ENCODE measurements at regions not wholly inside any gene's neighbourhood (a gene's known extent, or its start where the extent isn't known, plus 50 kb on each side); places are given as distances from the start of the nearest gene placed in this dataset.

DNA sequence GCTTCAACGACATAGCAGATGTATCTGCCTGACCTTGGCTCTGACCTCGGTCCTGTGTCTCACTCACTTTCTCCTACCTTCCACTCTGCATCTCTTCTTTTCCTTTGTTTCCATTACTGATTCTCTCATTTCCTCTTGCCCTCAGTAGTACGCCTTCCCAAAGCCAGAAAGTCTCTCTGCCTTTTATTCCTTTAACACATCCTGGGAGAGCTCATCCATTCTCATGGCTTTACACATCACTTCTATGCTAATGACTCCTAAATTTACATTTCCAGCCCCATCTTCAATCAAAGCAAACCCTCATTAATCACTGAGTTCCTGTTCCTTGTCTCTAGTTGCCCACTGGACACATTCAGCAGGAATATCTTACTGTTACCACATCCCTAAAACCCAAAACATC, 938.6 kb downstream of the NTRK3 start:
- Histone ChIP-seq H4K20me1 (ENCODE audit: insufficient read depth, low read length) (no peaks in the 10 kb centered on the region), H3K4me1 (ENCODE audit: low read length) (no peaks in the 10 kb centered on the region), H2AFZ (ENCODE audit: low read depth, low read length) (no peak overlapping the region), H3K4me3 (ENCODE audit: low read length) (no peak overlapping the region), H3K79me2 (ENCODE audit: low read length) (no peaks in the 10 kb centered on the region), H3K27ac (ENCODE audit: low read length) (no peak overlapping the region), H3K9me3 (ENCODE audit: insufficient read depth, low read length) (no peaks in the 10 kb centered on the region), H3K27me3 (ENCODE audit: low read depth, low read length) (no peaks in the 10 kb centered on the region), H3K36me3 (replicated peaks; ENCODE audit: low read depth, low read length) (no peaks in the 10 kb centered on the region), H3K4me2 (ENCODE audit: low read length) (no peak overlapping the region), H3K9ac (ENCODE audit: low read length) (no peak overlapping the region)
- TF ChIP-seq EZH2phosphoT487 (IDR thresholded peaks at IDR 0.05; ENCODE audit: low read depth): no peak
- TF ChIP-seq, protein P1, sequence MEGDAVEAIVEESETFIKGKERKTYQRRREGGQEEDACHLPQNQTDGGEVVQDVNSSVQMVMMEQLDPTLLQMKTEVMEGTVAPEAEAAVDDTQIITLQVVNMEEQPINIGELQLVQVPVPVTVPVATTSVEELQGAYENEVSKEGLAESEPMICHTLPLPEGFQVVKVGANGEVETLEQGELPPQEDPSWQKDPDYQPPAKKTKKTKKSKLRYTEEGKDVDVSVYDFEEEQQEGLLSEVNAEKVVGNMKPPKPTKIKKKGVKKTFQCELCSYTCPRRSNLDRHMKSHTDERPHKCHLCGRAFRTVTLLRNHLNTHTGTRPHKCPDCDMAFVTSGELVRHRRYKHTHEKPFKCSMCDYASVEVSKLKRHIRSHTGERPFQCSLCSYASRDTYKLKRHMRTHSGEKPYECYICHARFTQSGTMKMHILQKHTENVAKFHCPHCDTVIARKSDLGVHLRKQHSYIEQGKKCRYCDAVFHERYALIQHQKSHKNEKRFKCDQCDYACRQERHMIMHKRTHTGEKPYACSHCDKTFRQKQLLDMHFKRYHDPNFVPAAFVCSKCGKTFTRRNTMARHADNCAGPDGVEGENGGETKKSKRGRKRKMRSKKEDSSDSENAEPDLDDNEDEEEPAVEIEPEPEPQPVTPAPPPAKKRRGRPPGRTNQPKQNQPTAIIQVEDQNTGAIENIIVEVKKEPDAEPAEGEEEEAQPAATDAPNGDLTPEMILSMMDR (IDR thresholded peaks at IDR 0.05; ENCODE audit: low read depth, low read length): no peak

DNA sequence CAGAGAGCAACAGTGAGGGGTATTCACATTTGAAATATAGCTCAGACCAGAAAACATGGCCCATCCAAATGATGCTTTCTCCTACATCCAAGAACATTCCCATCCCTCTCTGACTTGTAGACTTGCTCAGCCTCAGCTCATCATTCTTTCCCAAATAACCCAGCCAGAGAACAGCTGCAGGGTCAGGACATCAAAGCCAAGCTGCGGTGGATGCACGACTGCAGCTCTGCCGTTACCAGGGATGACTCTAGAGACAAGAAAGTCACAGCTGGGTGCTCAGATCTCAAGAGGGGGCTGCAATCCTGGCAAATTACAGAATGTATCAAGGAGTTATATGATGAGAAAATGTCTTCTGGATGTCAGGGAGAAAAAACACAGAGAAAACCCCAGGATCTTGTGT, 944.3 kb downstream of the NTRK3 start:
- Histone ChIP-seq H3K36me3 (replicated peaks; ENCODE audit: low read depth, low read length) (no peaks in the 10 kb centered on the region), H3K27me3 (ENCODE audit: low read depth, low read length) (no peaks in the 10 kb centered on the region), H3K4me2 (ENCODE audit: low read length) (no peak overlapping the region), H3K27ac (ENCODE audit: low read length) (no peak overlapping the region), H3K9ac (ENCODE audit: low read length) (no peak overlapping the region), H3K4me1 (ENCODE audit: low read length) (no peaks in the 10 kb centered on the region), H2AFZ (ENCODE audit: low read depth, low read length) (no peak overlapping the region), H4K20me1 (ENCODE audit: insufficient read depth, low read length) (no peaks in the 10 kb centered on the region), H3K79me2 (ENCODE audit: low read length) (no peaks in the 10 kb centered on the region), H3K9me3 (ENCODE audit: insufficient read depth, low read length) (no peaks in the 10 kb centered on the region), H3K4me3 (ENCODE audit: low read length) (no peak overlapping the region)
- TF ChIP-seq EZH2phosphoT487 (IDR thresholded peaks at IDR 0.05; ENCODE audit: low read depth): no peak
- TF ChIP-seq, protein P1 (IDR thresholded peaks at IDR 0.05; ENCODE audit: low read depth, low read length): no peak

DNA sequence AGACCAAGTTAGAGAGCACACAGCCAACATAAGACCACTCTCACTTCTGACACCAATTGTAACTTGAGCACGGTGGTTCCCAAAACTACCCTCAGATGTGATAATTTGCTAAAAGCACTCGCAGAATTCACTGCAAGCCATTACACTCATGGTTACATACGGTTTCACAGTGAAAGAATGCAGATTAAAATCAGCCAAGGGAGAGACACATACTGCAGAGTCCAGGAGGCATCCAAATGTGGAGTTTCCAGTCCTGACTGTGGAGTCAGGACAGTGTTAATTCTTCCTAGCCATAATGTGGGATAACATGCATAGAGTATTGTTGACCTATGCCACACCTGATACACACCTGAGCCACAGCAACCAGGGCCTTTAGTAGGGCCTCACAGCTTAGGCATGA, 956.4 kb downstream of the NTRK3 start:
- H3K9me3 ChIP-seq (ENCODE audit: insufficient read depth, low read length): no peaks in the 10 kb centered on the region
- TF ChIP-seq EZH2phosphoT487 (IDR thresholded peaks at IDR 0.05; ENCODE audit: low read depth): no peak
- TF ChIP-seq, protein P1 (IDR thresholded peaks at IDR 0.05; ENCODE audit: low read depth, low read length): no peak
- H3K27me3 ChIP-seq (ENCODE audit: low read depth, low read length): no peaks in the 10 kb centered on the region
- H3K79me2 ChIP-seq (ENCODE audit: low read length): no peaks in the 10 kb centered on the region
- H4K20me1 ChIP-seq (ENCODE audit: insufficient read depth, low read length): no peaks in the 10 kb centered on the region
- no peaks in the 10 kb centered on the region for H3K36me3 ChIP-seq (replicated peaks; ENCODE audit: low read depth, low read length)
- H3K4me1 ChIP-seq (ENCODE audit: low read length): no peaks in the 10 kb centered on the region
- no peak overlapping the region for H3K4me3 ChIP-seq (ENCODE audit: low read length)
- H2AFZ ChIP-seq (ENCODE audit: low read depth, low read length): no peak overlapping the region
- no peak overlapping the region for H3K4me2 ChIP-seq (ENCODE audit: low read length)
- no peak overlapping the region for H3K27ac ChIP-seq (ENCODE audit: low read length)
- no peak overlapping the region for H3K9ac ChIP-seq (ENCODE audit: low read length)

DNA sequence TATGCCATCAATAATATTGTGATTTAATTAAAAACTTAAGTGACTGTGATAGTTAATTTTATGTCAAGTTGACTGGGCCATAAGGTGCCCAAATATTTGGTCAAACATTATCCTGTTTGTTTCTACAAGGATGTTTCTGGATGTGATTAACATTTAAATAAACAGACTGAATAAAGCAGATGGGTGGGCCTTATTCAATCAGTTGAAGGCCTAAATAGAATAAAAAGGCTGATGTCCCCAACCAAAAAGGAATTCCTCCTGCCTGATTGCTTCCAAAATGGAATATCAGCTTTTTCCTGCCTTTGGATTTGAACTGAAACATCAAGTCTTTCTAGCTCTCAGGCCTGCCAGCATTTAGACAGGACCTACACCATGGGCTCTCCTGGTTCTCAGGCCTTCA, 961.7 kb downstream of the NTRK3 start:
- Histone ChIP-seq H3K4me2 (ENCODE audit: low read length) (no peak overlapping the region), H3K9ac (ENCODE audit: low read length) (no peak overlapping the region), H3K36me3 (replicated peaks; ENCODE audit: low read depth, low read length) (no peaks in the 10 kb centered on the region), H3K27me3 (ENCODE audit: low read depth, low read length) (no peaks in the 10 kb centered on the region), H3K27ac (ENCODE audit: low read length) (no peak overlapping the region), H2AFZ (ENCODE audit: low read depth, low read length) (no peak overlapping the region), H3K4me1 (ENCODE audit: low read length) (no peaks in the 10 kb centered on the region), H3K9me3 (ENCODE audit: insufficient read depth, low read length) (no peaks in the 10 kb centered on the region), H3K79me2 (ENCODE audit: low read length) (no peaks in the 10 kb centered on the region), H4K20me1 (ENCODE audit: insufficient read depth, low read length) (no peaks in the 10 kb centered on the region), H3K4me3 (ENCODE audit: low read length) (no peak overlapping the region)
- TF ChIP-seq, protein P1 (IDR thresholded peaks at IDR 0.05; ENCODE audit: low read depth, low read length): no peak
- TF ChIP-seq EZH2phosphoT487 (IDR thresholded peaks at IDR 0.05; ENCODE audit: low read depth): no peak
